ENCODE measurements at regions not wholly inside any gene's neighbourhood (a gene's known extent, or its start where the extent isn't known, plus 50 kb on each side); places are given as distances from the start of the nearest gene placed in this dataset.

GRCh38 chr2:116141891-116142474 lies 1672.5 kb upstream of the DDX18 start:
- in situ Hi-C loops (cut with MboI) (no loop called here), intact Hi-C loops (cut with micrococcal nuclease; ENCODE audit: unreplicated experiment) (no loop called here)
- Histone ChIP-seq H3K36me3 (ENCODE audit: control insufficient read depth in 2 of 2, insufficient read depth in 2 of 2, low read length in 1 of 2) (no peaks in the 10 kb centered on the region), H3K79me2 (ENCODE audit: control insufficient read depth, insufficient read depth, low read length) (no peaks in the 10 kb centered on the region), H3K27me3 (replicated peaks in 1 of 2; ENCODE audit: control insufficient read depth in 2 of 2, insufficient read depth in 2 of 2, low read length in 1 of 2) (no peaks in the 10 kb centered on the region), H2AFZ (ENCODE audit: control insufficient read depth, low read depth, low read length) (no peak overlapping the region), H3K4me3 (no peak overlapping the region), H3K9ac (ENCODE audit: control insufficient read depth, insufficient read depth, low read length) (no peak overlapping the region), H4K20me1 (ENCODE audit: control insufficient read depth, insufficient read depth) (no peaks in the 10 kb centered on the region), H3K4me2 (ENCODE audit: control insufficient read depth, insufficient read depth) (no peak overlapping the region), H3K4me1 (ENCODE audit: control insufficient read depth, insufficient read depth, low read length) (no peaks in the 10 kb centered on the region), H3K9me3 (replicated peaks; ENCODE audit: control insufficient read depth, insufficient read depth, low read length) (no peaks in the 10 kb centered on the region; the same call in 2 of the 3 replicates), H3K27ac (ENCODE audit: control insufficient read depth, insufficient read depth) (no peak overlapping the region)
- ATAC-seq (no peak), DNase-seq (ENCODE audit: low read depth, low spot score) (no peak), FAIRE-seq (no peak)
- RAD21 ChIA-PET (ENCODE audit: unreplicated experiment): no interaction called here
- WGBS (ENCODE audit: insufficient coverage, insufficient replicate concordance, low lambda C conversion rate, missing lambda C conversion rate): 11% methylated on average over 3 of the region's 3 CpGs
- BruUV-seq (replicated peaks): no TSS peak
- POLR2A ChIA-PET: no interaction called here
- CTCF ChIA-PET: no interaction called here
- TF ChIP-seq CBX5 (IDR thresholded peaks at IDR 0.05; ENCODE audit: low read depth): no peak
- no peak for TF ChIP-seq SKIL (IDR thresholded peaks at IDR 0.05; ENCODE audit: low read depth, poor library complexity, severe bottlenecking)
- no peak for TF ChIP-seq BCLAF1 (IDR thresholded peaks at IDR 0.05)
- no peak for TF ChIP-seq LARP7 (IDR thresholded peaks at IDR 0.05)
- no peak for TF ChIP-seq RELA (IDR thresholded peaks at IDR 0.05; ENCODE audit: borderline replicate concordance, partially characterized antibody)
- TF ChIP-seq ZNF687 (IDR thresholded peaks at IDR 0.05): no peak
- TF ChIP-seq ZNF24 (IDR thresholded peaks at IDR 0.05): no peak
- no peak for TF ChIP-seq SMARCA5 (IDR thresholded peaks at IDR 0.05)
- TF ChIP-seq NFYA (IDR thresholded peaks at IDR 0.05; ENCODE audit: borderline replicate concordance, low read depth, low read length): no peak
- no peak for TF ChIP-seq EP300 (IDR thresholded peaks at IDR 0.05; ENCODE audit: borderline replicate concordance in 1 of 2, control insufficient read depth in 1 of 2, low read depth in 2 of 2, low read length in 2 of 2)
- no peak for TF ChIP-seq NR2C2 (IDR thresholded peaks at IDR 0.05; ENCODE audit: borderline replicate concordance, control insufficient read depth, insufficient read length, low read depth)
- TF ChIP-seq TAF1 (IDR thresholded peaks at IDR 0.05; ENCODE audit: borderline replicate concordance, low read depth, low read length): no peak
- no peak for TF ChIP-seq MXI1 (IDR thresholded peaks at IDR 0.05; ENCODE audit: low read depth, low read length)
- SMC1A ChIA-PET (ENCODE audit: uncharacterized antibody, unreplicated experiment): no interaction called here

All from GM12878 (cell line).